ENCODE measurements at regions not wholly inside any gene's neighbourhood (a gene's known extent, or its start where the extent isn't known, plus 50 kb on each side); places are given as distances from the start of the nearest gene placed in this dataset.

- TF ChIP-seq POLR2AphosphoS5 (IDR thresholded peaks at IDR 0.05), result no peak
- TF ChIP-seq, protein P1, sequence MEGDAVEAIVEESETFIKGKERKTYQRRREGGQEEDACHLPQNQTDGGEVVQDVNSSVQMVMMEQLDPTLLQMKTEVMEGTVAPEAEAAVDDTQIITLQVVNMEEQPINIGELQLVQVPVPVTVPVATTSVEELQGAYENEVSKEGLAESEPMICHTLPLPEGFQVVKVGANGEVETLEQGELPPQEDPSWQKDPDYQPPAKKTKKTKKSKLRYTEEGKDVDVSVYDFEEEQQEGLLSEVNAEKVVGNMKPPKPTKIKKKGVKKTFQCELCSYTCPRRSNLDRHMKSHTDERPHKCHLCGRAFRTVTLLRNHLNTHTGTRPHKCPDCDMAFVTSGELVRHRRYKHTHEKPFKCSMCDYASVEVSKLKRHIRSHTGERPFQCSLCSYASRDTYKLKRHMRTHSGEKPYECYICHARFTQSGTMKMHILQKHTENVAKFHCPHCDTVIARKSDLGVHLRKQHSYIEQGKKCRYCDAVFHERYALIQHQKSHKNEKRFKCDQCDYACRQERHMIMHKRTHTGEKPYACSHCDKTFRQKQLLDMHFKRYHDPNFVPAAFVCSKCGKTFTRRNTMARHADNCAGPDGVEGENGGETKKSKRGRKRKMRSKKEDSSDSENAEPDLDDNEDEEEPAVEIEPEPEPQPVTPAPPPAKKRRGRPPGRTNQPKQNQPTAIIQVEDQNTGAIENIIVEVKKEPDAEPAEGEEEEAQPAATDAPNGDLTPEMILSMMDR (IDR thresholded peaks at IDR 0.05), result no peak
These were observed 204.2 kb upstream of the MTNR1B start for GRCh38 chr11:92765082-92765840.

Data from transverse colon (tissue), 4 donors.